MCF 10A (cell line): ENCODE measurements at regions not wholly inside any gene's neighbourhood (a gene's known extent, or its start where the extent isn't known, plus 50 kb on each side); places are given as distances from the start of the nearest gene placed in this dataset.

Source experiments
- BruUV-seq: library from RNA; stranded (reverse); fragments of 400-500 nt; replicated peaks from 2 replicates; lab custom pipeline; 2021; lab: Mats Ljungman, UMichigan
- CTCF ChIA-PET: fragments of 300-600 bp; sonication (Branson Sonifier 250); formaldehyde crosslinking; extraction: SDS; loops from one replicate; lab custom pipeline; 2021; ENCODE audit warnings: antibody characterized with exemption, inconsistent platforms; lab: Yijun Ruan, JAX
- POLR2A ChIA-PET: fragments of 300-600, 350-650 bp; sonication (Branson Sonifier 250); formaldehyde crosslinking; extraction: SDS; loops from one replicate; lab custom pipeline; 2020; ENCODE audit warnings: antibody characterized with exemption, inconsistent platforms; lab: Yijun Ruan, JAX
- DNase-seq: peaks from one replicate; pipeline ENCODE4 v3.0.0-alpha.2; 2018; ENCODE audit not compliant: unreplicated experiment
- H3K27ac Mint-ChIP-seq: one replicate; pipeline ENCODE4 v1.8.0; 2022; ENCODE audit warnings: mild to moderate bottlenecking, low read depth, mixed read lengths; ENCODE audit not compliant: unreplicated experiment
- H3K27me3 Mint-ChIP-seq: one replicate; pipeline ENCODE4 v1.8.0; 2022; ENCODE audit warnings: mixed read lengths; ENCODE audit not compliant: insufficient read depth, unreplicated experiment
- H3K36me3 Mint-ChIP-seq: one replicate; pipeline ENCODE4 v1.8.0; 2022; ENCODE audit warnings: mild to moderate bottlenecking, moderate library complexity, mixed read lengths; ENCODE audit not compliant: insufficient read depth, unreplicated experiment
- H3K4me1 Mint-ChIP-seq: one replicate; pipeline ENCODE4 v1.8.0; 2022; ENCODE audit warnings: mixed read lengths; ENCODE audit not compliant: insufficient read depth, unreplicated experiment
- H3K4me3 Mint-ChIP-seq: one replicate; pipeline ENCODE4 v1.8.0; 2022; ENCODE audit warnings: mild to moderate bottlenecking, moderate library complexity, mixed read lengths; ENCODE audit not compliant: unreplicated experiment
- H3K9me3 Mint-ChIP-seq: one replicate; pipeline ENCODE4 v1.8.0; 2022; ENCODE audit warnings: mixed read lengths; ENCODE audit not compliant: unreplicated experiment
- CTCF ChIP-seq: fragments of 200-600 bp; IDR thresholded peaks from one replicate; pipeline ENCODE4 v1.8.0; 2022; ENCODE audit warnings: antibody characterized with exemption, mild to moderate bottlenecking; ENCODE audit not compliant: unreplicated experiment
- intact Hi-C: fragments of 100-400 bp; cut with micrococcal nuclease; formaldehyde crosslinking; loops from 2 replicates; pipeline ENCODE4 v1.14.1; 2022

GRCh38 chr3:159657176-159657575, 331.5 kb upstream of the IL12A start:
- H3K36me3 Mint-ChIP-seq = no peaks in the 10 kb centered on the region
- no TSS peak for BruUV-seq
- ChIA-PET CTCF (interaction anchor here (0.8 kb wide), 1 partner anchor 83 kb away, joined by 3 read pairs; no protein-coding TSS in a partner anchor), POLR2A (no interaction called here)
- no peaks in the 10 kb centered on the region for H3K27me3 Mint-ChIP-seq
- no peak overlapping the region for H3K27ac Mint-ChIP-seq
- no peaks in the 10 kb centered on the region for H3K4me1 Mint-ChIP-seq
- no peak for DNase-seq
- TF ChIP-seq CTCF = no peak
- peaks cover 7% of the 10 kb centered on the region for H3K9me3 Mint-ChIP-seq
- H3K4me3 Mint-ChIP-seq = no peak overlapping the region
- intact Hi-C loops = no loop called here

- no peak overlapping the region for H3K27ac Mint-ChIP-seq
- no peak for DNase-seq
- no peaks in the 10 kb centered on the region for H3K36me3 Mint-ChIP-seq
- intact Hi-C loops = no loop called here
- no peak for TF ChIP-seq CTCF
- ChIA-PET POLR2A (no interaction called here), CTCF (interaction anchor here (0.8 kb wide), 1 partner anchor 83 kb away, joined by 3 read pairs; no protein-coding TSS in a partner anchor)
- no TSS peak for BruUV-seq
- peaks cover 9% of the 10 kb centered on the region for H3K9me3 Mint-ChIP-seq
- no peak overlapping the region for H3K4me3 Mint-ChIP-seq
- no peaks in the 10 kb centered on the region for H3K4me1 Mint-ChIP-seq
- H3K27me3 Mint-ChIP-seq = no peaks in the 10 kb centered on the region
Observed at GRCh38 chr3:159657629-159658028, 331.0 kb upstream of the IL12A start.

- TF ChIP-seq CTCF = no peak
Observed at GRCh38 chr3:159660326-159660725, 328.3 kb upstream of the IL12A start.

GRCh38 chr3:159660901-159661300, 327.7 kb upstream of the IL12A start:
- no peaks in the 10 kb centered on the region for H3K4me1 Mint-ChIP-seq
- BruUV-seq = no TSS peak
- intact Hi-C loops = no loop called here
- H3K9me3 Mint-ChIP-seq = peaks cover 9% of the 10 kb centered on the region
- TF ChIP-seq CTCF = no peak
- POLR2A ChIA-PET = no interaction called here
- no peaks in the 10 kb centered on the region for H3K27me3 Mint-ChIP-seq
- H3K27ac Mint-ChIP-seq = no peak overlapping the region
- no peak overlapping the region for H3K4me3 Mint-ChIP-seq
- DNase-seq = no peak
- CTCF ChIA-PET = no interaction called here
- H3K36me3 Mint-ChIP-seq = no peaks in the 10 kb centered on the region

More at GRCh38 chr3:159660326-159660725, 328.3 kb upstream of the IL12A start:
- Mint-ChIP-seq H3K4me3 (no peak overlapping the region), H3K27ac (no peak overlapping the region), H3K9me3 (peaks cover 9% of the 10 kb centered on the region), H3K36me3 (no peaks in the 10 kb centered on the region), H3K27me3 (no peaks in the 10 kb centered on the region), H3K4me1 (no peaks in the 10 kb centered on the region)
- ChIA-PET CTCF (no interaction called here), POLR2A (no interaction called here)
- no TSS peak for BruUV-seq
- no peak for DNase-seq
- intact Hi-C loops = no loop called here
